Lower lobe of right lung (tissue), 2 donors: ENCODE measurements at regions not wholly inside any gene's neighbourhood (a gene's known extent, or its start where the extent isn't known, plus 50 kb on each side); places are given as distances from the start of the nearest gene placed in this dataset.

Experiments used
- ATAC-seq, 2 donors: fragments of 200-7000 bp; cut with Tn5 transposase; one replicate each; pipeline ENCODE4 v1.9.1; 2020 to 2022; ENCODE audit warnings: mild to moderate bottlenecking in 2 of 2, moderate library complexity in 2 of 2
- DNase-seq: peaks from one replicate; pipeline ENCODE4 v3.0.0-alpha.2; 2020
- H3K27ac ChIP-seq: fragments of 200-600 bp; one replicate; pipeline ENCODE4 v1.8.0; 2022
- H3K27me3 ChIP-seq: fragments of 200-600 bp; one replicate; pipeline ENCODE4 v1.8.0; 2022; ENCODE audit warnings: low read depth
- H3K36me3 ChIP-seq: fragments of 200-600 bp; one replicate; pipeline ENCODE4 v1.8.0; 2022; ENCODE audit warnings: mild to moderate bottlenecking
- H3K4me1 ChIP-seq: fragments of 200-600 bp; one replicate; pipeline ENCODE4 v1.8.0; 2022
- H3K4me3 ChIP-seq: fragments of 200-600 bp; one replicate; pipeline ENCODE4 v1.8.0; 2022; ENCODE audit warnings: mild to moderate bottlenecking
- H3K9me3 ChIP-seq: fragments of 200-600 bp; one replicate; pipeline ENCODE4 v1.8.0; 2022
- CTCF ChIP-seq: fragments of 200-600 bp; IDR thresholded peaks from one replicate; pipeline ENCODE4 v1.8.0; 2022; ENCODE audit warnings: antibody characterized with exemption, mild to moderate bottlenecking
- intact Hi-C: fragments of 100-400 bp; cut with DNase I; formaldehyde crosslinking; loops from one replicate; pipeline ENCODE4 v1.11.0; 2022
- donor health status: DM: no; HTN: yes; CAD: no; lungs with severe emphysema.

GRCh38 chr5:1698589-1699316, 100.9 kb downstream of the MRPL36 start:
- TF ChIP-seq CTCF: no peak
- no peaks in the 10 kb centered on the region for H3K36me3 ChIP-seq
- no peak overlapping the region for H3K4me3 ChIP-seq
- DNase-seq: no peak
- no peaks in the 10 kb centered on the region for H3K9me3 ChIP-seq
- ATAC-seq: no peak
- H3K27ac ChIP-seq: no peak overlapping the region
- intact Hi-C loops: no loop called here
- H3K27me3 ChIP-seq: peaks cover 5% of the 10 kb centered on the region
- no peaks in the 10 kb centered on the region for H3K4me1 ChIP-seq

GRCh38 chr5:1692381-1692780, 107.3 kb downstream of the MRPL36 start:
- ATAC-seq: no peak

GRCh38 chr5:1687301-1687970, 112.2 kb downstream of the MRPL36 start:
- H3K9me3 ChIP-seq: no peaks in the 10 kb centered on the region
- DNase-seq (no peak), ATAC-seq (no peak)
- no peak overlapping the region for H3K4me3 ChIP-seq
- H3K4me1 ChIP-seq: no peaks in the 10 kb centered on the region
- peaks cover 4% of the 10 kb centered on the region for H3K27me3 ChIP-seq
- no peaks in the 10 kb centered on the region for H3K36me3 ChIP-seq
- intact Hi-C loops: no loop called here
- no peak overlapping the region for H3K27ac ChIP-seq
- no peak for TF ChIP-seq CTCF

More at GRCh38 chr5:1692381-1692780, 107.3 kb downstream of the MRPL36 start:
- H3K4me1 ChIP-seq: no peaks in the 10 kb centered on the region
- no peak for TF ChIP-seq CTCF
- H3K9me3 ChIP-seq: no peaks in the 10 kb centered on the region
- H3K4me3 ChIP-seq: no peak overlapping the region
- no peak for DNase-seq
- H3K27ac ChIP-seq: no peak overlapping the region
- intact Hi-C loops: no loop called here
- H3K27me3 ChIP-seq: peaks cover 4% of the 10 kb centered on the region
- no peaks in the 10 kb centered on the region for H3K36me3 ChIP-seq

- Histone ChIP-seq H3K9me3 (no peaks in the 10 kb centered on the region), H3K27ac (no peak overlapping the region), H3K4me1 (no peaks in the 10 kb centered on the region), H3K4me3 (no peak overlapping the region), H3K36me3 (no peaks in the 10 kb centered on the region), H3K27me3 (no peaks in the 10 kb centered on the region)
- intact Hi-C loops: no loop called here
- ATAC-seq: peak in 1 of 2 donors; percentile 11
- TF ChIP-seq CTCF: no peak
- no peak for DNase-seq
These were observed 113.4 kb downstream of the MRPL36 start for GRCh38 chr5:1686016-1686802.

GRCh38 chr5:1685066-1685465, 114.6 kb downstream of the MRPL36 start:
- no peak for ATAC-seq
- Histone ChIP-seq H3K4me1 (no peaks in the 10 kb centered on the region), H3K27me3 (no peaks in the 10 kb centered on the region), H3K36me3 (no peaks in the 10 kb centered on the region), H3K4me3 (no peak overlapping the region), H3K27ac (no peak overlapping the region), H3K9me3 (no peaks in the 10 kb centered on the region)
- no peak for DNase-seq
- TF ChIP-seq CTCF: no peak
- intact Hi-C loops: no loop called here
